ENCODE measurements at regions not wholly inside any gene's neighbourhood (a gene's known extent, or its start where the extent isn't known, plus 50 kb on each side); places are given as distances from the start of the nearest gene placed in this dataset.
A peak's percentile ranks its signal among the peaks of the same experiment; 100 is the strongest.

DNA sequence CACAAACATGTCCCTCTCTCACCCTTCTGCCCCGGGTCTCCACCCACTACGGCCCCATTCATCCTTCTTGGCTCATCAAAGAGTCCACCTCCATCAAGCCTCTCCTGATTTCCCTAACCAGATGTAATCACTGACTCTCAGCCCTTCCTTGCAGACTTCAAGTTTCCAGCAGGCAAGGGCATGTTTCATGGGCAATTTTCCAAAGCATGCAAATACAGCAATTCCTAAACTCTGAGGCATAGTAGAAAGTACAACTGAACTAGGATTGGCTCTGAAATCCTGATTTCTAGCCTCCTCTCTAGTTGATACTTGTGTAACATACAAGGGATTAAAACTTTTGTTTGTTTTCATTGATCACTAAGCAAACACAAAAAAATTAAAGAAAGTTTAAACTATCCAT, 109.1 kb upstream of the GADD45A start:
- DNase-seq (ENCODE audit: low read depth in 2 of 2): peak; percentile 88
- no peak overlapping the region for H3K4me3 ChIP-seq (replicated peaks in 1 of 2; ENCODE audit: low read depth in 2 of 2, low read length in 2 of 2)
- TF ChIP-seq, protein P1, sequence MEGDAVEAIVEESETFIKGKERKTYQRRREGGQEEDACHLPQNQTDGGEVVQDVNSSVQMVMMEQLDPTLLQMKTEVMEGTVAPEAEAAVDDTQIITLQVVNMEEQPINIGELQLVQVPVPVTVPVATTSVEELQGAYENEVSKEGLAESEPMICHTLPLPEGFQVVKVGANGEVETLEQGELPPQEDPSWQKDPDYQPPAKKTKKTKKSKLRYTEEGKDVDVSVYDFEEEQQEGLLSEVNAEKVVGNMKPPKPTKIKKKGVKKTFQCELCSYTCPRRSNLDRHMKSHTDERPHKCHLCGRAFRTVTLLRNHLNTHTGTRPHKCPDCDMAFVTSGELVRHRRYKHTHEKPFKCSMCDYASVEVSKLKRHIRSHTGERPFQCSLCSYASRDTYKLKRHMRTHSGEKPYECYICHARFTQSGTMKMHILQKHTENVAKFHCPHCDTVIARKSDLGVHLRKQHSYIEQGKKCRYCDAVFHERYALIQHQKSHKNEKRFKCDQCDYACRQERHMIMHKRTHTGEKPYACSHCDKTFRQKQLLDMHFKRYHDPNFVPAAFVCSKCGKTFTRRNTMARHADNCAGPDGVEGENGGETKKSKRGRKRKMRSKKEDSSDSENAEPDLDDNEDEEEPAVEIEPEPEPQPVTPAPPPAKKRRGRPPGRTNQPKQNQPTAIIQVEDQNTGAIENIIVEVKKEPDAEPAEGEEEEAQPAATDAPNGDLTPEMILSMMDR (IDR thresholded peaks at IDR 0.05; ENCODE audit: low read depth, low read length): no peak

DNA sequence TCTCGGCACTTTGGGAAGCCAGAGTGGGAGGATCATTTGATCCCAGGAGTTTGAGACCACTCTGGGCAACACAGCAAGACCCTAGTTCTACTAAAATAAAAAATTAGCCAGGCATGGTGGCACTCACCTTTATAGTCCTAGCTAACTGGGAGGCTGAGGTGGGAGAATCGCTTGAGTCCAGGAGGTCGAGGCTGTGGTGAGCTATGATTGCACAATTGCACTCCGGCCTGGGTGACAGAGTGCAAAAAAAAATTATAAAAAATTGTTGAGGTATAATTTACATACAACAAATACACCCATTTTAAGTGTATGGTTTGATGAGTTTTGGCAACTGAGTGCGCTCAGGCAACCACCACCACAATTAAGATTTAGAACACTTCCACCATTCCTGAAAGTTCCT, 108.5 kb upstream of the GADD45A start:
- DNase-seq (ENCODE audit: low read depth in 2 of 2): no peak
- TF ChIP-seq, protein P1 (IDR thresholded peaks at IDR 0.05; ENCODE audit: low read depth, low read length): no peak
- no peak overlapping the region for H3K4me3 ChIP-seq (replicated peaks in 1 of 2; ENCODE audit: low read depth in 2 of 2, low read length in 2 of 2)

DNA sequence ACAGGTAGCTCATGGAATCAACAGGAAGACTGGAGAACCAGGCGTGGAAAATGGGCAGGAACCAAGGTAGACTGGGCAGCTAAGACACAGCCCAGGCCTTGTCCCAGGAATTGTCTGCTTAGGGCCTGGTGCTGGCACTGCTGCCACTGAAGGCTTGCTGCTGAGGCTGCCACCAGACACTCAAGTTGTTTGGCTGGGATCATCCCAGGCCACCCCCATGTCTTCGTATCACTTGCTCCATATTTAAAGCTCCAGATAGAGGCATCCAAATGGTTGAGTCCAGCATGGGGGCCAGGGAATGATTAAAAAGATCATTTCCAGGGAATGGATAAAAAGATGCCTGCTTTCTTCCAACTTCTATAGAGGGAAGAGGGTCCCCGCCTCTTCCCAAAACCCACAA, 107.4 kb upstream of the GADD45A start:
- TF ChIP-seq, protein P1 (IDR thresholded peaks at IDR 0.05; ENCODE audit: low read depth, low read length): no peak
- DNase-seq (ENCODE audit: low read depth in 2 of 2): no peak
- H3K4me3 ChIP-seq (replicated peaks in 1 of 2; ENCODE audit: low read depth in 2 of 2, low read length in 2 of 2): no peak overlapping the region

DNA sequence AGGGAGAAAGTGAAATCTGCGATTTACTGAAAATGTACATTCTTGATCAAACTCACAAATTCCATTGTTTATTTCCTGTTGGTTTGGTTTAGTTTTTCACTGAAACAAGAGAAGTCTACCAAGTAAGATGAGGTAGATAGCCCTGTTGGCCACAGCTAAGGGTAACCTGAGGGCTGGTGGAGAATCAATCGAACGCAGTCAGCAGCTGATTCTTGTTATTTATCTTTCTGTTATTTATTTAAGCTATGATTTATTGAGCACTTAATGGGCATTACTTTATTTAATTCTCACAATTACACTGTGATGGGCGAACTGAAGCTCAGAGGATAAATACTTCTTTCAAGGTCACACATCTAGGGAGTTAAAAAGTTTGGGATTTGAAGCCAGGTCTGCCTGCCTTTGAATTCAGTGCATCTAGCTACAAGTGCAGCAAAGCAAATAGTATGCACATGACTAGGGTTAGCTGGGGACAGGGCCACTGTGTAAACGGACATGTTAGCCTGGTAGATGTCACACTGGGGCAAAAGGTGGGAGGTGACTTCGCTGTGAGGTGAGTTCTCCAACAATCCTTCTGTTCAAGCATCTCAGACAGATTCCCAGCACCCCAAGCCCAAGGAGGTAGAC, 106.5 kb upstream of the GADD45A start:
- H3K4me3 ChIP-seq (replicated peaks in 1 of 2; ENCODE audit: low read depth in 2 of 2, low read length in 2 of 2): no peak overlapping the region
- TF ChIP-seq, protein P1 (IDR thresholded peaks at IDR 0.05; ENCODE audit: low read depth, low read length): no peak
- DNase-seq (ENCODE audit: low read depth in 2 of 2): no peak

DNA sequence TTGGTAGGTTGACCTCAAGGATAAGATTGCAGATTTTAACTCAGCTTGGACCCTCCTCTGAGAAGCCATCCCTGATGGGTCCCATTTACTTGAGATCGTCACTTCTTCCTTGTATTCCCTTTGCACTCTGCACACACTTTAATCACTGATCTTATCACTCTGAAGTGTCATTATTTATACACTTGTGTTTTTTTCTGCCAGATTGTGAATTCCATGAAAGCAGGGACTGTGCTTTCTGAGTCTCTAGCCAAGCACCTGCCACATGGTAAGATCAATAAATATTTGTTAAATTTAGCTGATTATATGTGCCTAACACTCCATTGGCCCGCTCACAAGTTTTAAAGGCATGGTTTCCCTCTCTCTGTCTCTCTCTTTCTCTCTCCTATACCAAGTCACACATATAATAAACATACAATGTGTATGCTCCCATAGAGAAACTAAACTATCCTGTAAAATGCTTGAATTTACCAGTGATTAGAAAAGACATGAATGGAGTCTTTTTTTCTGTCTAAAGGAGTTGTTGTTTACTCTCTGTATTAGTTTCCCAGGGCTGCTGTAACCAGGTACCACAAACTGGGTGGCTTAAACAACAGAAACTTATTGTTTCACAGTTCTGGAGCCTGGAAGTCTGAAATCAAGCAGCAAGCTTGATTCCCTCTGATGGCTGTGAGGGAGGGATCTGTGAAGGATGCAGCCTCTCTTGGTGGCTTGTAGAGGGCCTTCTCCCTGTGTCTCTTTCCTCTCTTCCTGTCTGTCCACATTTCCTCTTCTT, 105.2 kb upstream of the GADD45A start:
- DNase-seq (ENCODE audit: low read depth in 2 of 2): no peak
- TF ChIP-seq, protein P1 (IDR thresholded peaks at IDR 0.05; ENCODE audit: low read depth, low read length): no peak
- no peak overlapping the region for H3K4me3 ChIP-seq (replicated peaks in 1 of 2; ENCODE audit: low read depth in 2 of 2, low read length in 2 of 2)

DNA sequence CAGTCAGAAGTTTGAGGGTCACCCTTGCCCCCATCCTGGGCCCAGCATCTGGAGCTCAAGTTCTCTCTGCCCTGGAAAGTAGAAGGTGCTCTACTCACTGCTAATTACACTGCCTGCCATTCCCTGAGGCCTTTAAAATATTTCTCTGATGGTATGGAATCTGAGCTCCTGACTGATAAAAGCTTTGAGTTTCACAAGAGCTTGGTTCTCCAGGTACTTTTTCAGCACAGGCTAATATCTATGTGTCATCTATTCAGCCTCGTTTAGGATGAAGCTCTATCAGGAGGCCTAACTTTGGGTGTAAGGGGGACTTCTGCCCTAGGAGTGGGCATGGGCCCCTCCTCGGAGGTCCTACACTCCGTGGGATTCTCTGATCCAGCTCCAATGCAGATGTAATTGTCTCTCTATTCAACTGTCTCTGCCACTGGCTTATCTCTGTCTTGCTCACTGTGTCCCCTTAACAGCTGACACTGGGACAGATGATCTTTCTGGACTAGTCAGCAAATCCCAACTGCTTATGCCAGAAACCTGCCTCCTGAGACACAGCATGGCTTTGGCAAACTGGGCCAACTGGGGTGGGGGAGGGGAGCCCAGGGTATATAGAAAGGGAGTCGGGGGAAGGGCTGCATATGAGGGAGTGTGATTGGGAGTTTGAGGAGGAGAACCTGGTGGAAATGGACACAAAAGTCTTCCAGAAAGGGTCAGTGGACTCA, 104.2 kb upstream of the GADD45A start:
- TF ChIP-seq, protein P1 (IDR thresholded peaks at IDR 0.05; ENCODE audit: low read depth, low read length): no peak
- no peak overlapping the region for H3K4me3 ChIP-seq (replicated peaks in 1 of 2; ENCODE audit: low read depth in 2 of 2, low read length in 2 of 2)
- DNase-seq (ENCODE audit: low read depth in 2 of 2): no peak

All from cardiac fibroblast (primary cell).